Stimulated activated CD4-positive, alpha-beta T cell treated with anti-CD3 and anti-CD28 coated beads, Interleukin-4, amount 100 ng/mL, for 48 hours (primary cell): ENCODE measurements at regions not wholly inside any gene's neighbourhood (a gene's known extent, or its start where the extent isn't known, plus 50 kb on each side); places are given as distances from the start of the nearest gene placed in this dataset.

Source experiments
- DNase-seq, 2 donors: peaks; one replicate each; pipeline ENCODE4 v3.0.0-alpha.2; 2020; ENCODE audit warnings: low read depth in 2 of 2

GRCh38 chrX:129077424-129078170, 445.7 kb downstream of the SMARCA1 start:
- no peak for DNase-seq

- no peak for DNase-seq
Observed at GRCh38 chrX:129071390-129071789, 451.9 kb downstream of the SMARCA1 start.

GRCh38 chrX:129065895-129066294, 457.4 kb downstream of the SMARCA1 start:
- DNase-seq: no peak

- no peak for DNase-seq
Observed at GRCh38 chrX:129058405-129058804, 464.9 kb downstream of the SMARCA1 start.

DNA sequence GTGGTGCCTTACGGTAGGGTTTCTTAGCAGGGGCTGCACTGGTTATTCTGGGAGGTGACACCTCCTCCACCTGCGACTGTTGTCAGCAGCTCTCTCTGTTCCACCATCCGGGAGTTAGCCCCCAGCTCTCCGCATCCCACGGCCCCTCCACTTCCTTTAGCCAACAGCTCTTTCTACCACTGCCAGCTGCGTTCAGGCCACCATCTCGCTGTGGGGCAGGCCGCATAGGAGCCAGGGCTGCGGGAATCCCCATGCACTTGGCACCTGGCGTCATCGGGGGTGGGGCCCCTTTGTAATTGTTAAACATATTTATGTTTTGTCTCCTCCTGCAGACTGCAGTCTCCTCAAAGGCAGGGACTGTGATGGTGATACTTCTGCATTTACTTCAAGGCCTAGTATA, 480.2 kb downstream of the SMARCA1 start:
- no peak for DNase-seq

DNA sequence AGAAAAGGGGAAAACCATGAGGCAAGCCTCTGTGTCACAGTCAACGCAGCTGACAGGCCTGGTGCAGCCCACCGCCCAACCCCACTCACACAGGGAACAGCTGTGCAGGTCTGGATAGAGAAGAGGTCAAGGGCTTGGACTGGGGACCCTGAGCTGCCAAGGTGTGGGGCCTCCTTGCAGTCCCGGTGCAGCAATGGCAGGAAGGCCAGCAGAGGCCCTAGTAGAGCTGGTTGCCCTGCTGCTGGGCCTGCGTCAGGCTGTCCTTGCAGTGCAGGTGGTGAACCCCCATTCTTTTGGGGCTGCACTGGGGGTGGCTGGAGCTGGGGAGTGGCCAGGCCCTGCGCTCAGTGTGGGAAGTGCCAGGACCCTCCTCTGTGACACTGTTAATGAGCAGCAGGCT, 482.0 kb downstream of the SMARCA1 start:
- no peak for DNase-seq

- no peak for DNase-seq
Observed at GRCh38 chrX:129040124-129040523, 483.2 kb downstream of the SMARCA1 start.

DNA sequence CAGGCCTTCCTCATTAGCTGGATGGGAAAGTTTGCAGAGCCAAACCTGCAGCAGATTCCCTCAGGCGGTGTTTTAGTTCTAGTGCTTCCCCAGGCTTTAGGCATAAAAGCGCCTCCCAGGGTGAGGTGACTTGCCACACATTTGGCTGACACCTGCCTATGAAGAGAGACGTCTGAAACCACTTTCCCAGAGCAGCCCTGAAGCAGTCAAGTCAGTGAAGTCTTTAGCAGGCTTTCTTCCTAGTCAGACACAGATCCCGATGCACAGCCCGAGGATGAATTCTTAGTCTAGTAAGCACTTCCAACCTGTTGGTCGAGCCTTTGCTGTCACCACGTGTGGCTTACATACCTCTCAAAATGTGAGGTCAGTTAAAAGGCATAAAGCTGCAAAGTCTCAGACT, 484.1 kb downstream of the SMARCA1 start:
- DNase-seq: no peak

DNA sequence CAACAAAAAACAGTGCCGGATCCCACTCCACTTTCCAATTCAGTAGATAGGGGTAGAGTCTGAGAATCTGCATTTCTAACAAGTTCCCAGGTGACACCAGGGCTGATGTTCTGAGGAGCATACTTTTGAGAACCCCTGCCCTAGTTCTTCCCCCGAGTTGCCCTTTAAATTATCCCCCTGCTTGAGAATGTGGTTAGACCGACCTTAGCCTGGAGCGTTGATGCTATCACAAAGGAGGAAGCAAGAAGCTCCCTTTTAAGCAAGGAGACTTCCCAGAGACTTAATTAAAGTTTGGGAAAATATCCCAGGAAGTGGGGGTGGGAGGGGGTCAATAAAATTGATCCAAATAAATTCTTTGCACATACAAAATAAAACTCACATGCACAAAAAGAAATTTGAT, 485.9 kb downstream of the SMARCA1 start:
- DNase-seq: no peak

GRCh38 chrX:129035180-129035579, 488.1 kb downstream of the SMARCA1 start:
- no peak for DNase-seq

GRCh38 chrX:129034196-129034595, 489.1 kb downstream of the SMARCA1 start:
- no peak for DNase-seq

DNA sequence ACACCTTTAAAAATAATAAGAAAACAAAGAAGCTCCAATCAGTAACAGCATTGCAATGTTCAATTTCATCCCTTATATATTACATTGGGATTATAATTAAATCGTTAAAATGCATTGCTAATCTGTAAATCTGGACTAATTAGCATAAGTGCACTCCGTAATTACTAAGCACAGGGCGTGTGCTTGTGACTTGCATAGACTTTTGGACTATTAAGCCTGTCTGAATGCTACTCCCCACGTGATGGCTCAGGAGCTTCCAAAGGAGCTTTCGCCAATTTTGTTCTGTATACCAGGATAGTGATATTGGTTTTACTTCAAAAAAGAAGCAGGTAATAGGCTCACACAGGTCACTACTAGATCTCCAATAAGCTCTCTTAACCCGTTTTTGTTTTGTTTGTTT, 497.1 kb downstream of the SMARCA1 start:
- DNase-seq: no peak

DNA sequence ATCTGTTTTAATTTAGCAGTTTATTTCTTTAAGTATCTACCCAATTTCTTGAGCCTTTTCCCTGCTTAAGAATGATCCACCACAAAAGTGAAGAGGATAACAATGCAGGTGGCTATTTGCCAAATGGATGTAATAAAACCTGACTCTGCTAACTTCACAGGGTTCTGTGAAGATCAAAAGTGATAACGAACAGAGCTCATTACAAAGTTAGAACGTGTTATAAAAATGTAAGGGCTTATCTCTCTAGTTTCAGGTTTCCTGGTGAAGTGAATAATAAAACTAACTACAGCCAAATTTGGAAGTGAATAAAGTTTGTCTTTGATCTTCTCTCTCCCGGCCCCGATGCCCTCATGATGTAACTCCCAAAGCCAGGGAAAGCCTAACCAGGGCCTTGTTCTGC, 497.9 kb downstream of the SMARCA1 start:
- no peak for DNase-seq

GRCh38 chrX:129019412-129019811, 503.9 kb downstream of the SMARCA1 start:
- no peak for DNase-seq

DNA sequence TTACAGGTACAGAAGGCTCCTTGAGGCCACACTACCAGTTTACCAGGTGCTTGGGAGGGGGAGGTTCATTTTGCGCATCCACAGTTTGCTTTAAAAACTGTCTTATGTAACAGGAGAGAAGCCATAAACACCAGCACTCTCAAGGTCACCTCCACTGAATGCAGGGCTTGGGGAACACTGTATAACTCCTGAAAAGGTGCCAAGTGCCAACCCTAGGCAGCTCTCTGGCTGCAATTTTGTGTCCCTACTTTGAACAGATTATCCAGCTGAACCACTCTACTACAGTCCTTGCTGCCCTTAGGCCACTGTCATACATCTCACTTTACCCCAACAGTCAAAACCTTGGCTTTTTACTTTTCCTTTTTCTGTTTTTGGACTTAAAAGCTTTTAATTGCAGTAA, 507.9 kb downstream of the SMARCA1 start:
- no peak for DNase-seq

DNA sequence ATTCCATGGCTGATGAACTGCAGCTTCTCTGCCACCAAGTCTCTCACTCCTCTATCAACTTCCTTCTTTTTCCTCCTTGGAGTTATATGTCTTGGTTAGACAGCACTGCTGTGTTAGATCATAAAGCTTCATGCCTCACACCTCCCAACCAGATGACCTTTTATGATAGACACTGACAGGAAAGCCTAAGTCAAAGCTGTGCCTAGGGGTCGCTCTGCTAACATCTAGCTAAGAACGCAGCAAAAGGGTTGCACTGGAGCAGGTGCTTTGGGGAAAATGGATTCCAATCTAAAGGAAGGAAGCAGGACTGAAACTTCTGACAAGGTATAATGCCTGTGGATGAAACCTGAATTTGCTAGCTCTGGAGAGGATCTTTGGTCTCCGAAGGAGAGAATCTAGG, 509.7 kb downstream of the SMARCA1 start:
- no peak for DNase-seq

DNA sequence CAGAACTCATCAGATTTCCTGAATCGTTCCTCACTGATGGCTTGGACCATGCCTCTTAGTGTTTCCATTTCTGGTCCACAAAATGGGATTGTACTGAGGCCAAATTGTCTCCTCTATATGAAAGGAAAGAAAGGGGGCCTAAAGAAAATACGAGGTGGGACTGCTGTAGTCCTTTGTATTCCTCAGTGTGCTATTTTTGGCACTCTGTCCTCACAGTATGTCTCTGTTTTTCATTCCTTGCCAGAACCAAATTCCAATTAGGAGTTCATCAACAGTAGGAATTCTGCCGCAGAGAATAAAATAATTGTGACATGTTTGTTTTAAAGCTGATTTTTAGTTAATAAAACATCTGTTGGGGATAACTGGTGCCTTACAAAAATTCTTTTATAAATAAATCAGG, 515.7 kb downstream of the SMARCA1 start:
- DNase-seq: no peak

DNA sequence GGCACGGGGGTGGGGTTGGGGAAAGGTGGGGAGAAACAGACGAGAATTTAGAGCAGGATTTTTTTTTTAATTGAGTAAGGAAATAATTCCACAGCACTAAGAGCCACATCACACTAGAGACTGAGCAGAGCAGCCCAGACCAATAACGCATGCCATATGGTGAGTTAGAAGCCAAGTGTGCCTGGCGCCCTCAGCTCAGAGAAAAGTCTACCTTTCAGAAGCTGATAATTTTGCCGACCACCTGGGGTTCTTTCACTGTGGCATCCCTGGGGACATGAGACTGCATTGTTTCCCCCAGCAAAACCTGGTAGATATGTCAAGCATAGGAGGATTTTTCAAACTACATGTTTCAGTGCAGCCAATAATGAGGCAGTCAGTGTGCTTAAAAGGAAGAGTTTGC, 516.8 kb downstream of the SMARCA1 start:
- DNase-seq: no peak

DNA sequence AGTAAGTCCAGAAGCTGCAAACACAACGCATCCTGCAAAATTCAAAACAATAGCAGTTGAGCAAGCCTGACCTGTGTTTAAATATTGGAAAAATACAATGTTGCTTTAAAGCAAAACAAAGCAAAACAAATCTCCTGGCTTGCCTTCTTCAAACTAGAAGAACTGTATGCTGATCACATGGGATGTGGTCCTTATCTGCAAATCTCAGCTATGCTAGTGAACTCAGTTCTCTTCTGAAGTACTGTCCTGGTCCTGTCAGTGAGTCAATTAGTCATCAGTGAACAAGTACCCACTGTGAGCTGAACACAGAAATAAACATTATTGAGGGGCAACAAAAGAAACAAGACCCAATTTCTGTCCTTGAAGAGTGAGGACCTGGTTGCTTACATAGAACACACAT, 522.5 kb downstream of the SMARCA1 start:
- DNase-seq: no peak

GRCh38 chrX:129000018-129000417, 523.3 kb downstream of the SMARCA1 start:
- no peak for DNase-seq

- DNase-seq: no peak
Observed at GRCh38 chrX:128992107-128992971, 531.0 kb downstream of the SMARCA1 start.

DNA sequence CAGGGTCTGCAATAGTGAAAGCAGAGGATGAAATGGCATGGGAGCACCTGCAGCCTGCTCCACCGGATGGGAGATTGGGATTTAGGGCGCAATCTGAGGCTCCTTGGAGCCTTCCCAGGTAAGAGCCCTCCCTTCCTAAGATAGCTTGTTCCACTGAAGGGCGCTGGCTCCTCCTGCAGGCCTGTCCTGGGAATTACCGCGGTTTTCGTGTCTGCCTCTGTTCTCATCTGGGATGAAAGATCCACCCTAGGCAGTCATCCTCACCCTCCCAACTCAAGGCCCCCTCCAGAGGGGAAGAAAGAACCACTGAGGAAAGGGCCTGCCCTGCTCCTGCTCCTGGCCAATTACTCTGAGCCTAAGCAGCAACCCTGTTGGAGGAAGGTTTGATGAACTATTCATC, 547.5 kb downstream of the SMARCA1 start:
- DNase-seq: peak in 1 of 2 donors; percentile 0

GRCh38 chrX:128973033-128973432, 550.3 kb downstream of the SMARCA1 start:
- no peak for DNase-seq
